ENCODE measurements at regions not wholly inside any gene's neighbourhood (a gene's known extent, or its start where the extent isn't known, plus 50 kb on each side); places are given as distances from the start of the nearest gene placed in this dataset.
A peak's percentile ranks its signal among the peaks of the same experiment; 100 is the strongest.

GRCh38 chr5:36417668-36418067 lies 116.0 kb upstream of the RANBP3L start:
- Histone ChIP-seq H2AFZ (0 out of 2 replicates have a peak overlapping the region, but pooled peaks have one; percentile 34), H3K9me3 (ENCODE audit: insufficient read depth, low read depth) (no peaks in the 10 kb centered on the region), H3K36me3 (ENCODE audit: low read depth) (no peaks in the 10 kb centered on the region), H3F3A (ENCODE audit: insufficient read depth, low read depth) (peaks cover 33% of the 10 kb centered on the region), H3K79me2 (ENCODE audit: low read depth) (no peaks in the 10 kb centered on the region), H3K4me3 (peak overlapping the region; percentile 41; the same call in 1 of the 2 replicates), H3K4me1 (replicated peaks; ENCODE audit: insufficient read depth) (peaks cover 57% of the 10 kb centered on the region), H4K20me1 (ENCODE audit: insufficient read depth) (no peaks in the 10 kb centered on the region), H3K4me2 (peak overlapping the region; percentile 71), H3K27ac (peak overlapping the region; percentile 96), H3K9me2 (ENCODE audit: insufficient read depth) (no peaks in the 10 kb centered on the region), H3K27me3 (ENCODE audit: insufficient read depth, low read depth) (no peaks in the 10 kb centered on the region)
- ChIA-PET CTCF (interaction anchor here (1.0 kb wide), 1 partner anchor 339 kb away, joined by 3 read pairs; no protein-coding TSS in a partner anchor), POLR2A (ENCODE audit: unreplicated experiment) (no interaction called here)
- no TSS peak for BruUV-seq (replicated peaks)
- intact Hi-C loops (cut with micrococcal nuclease; ENCODE audit: unreplicated experiment): no loop called here
- DNase-seq: peak in 1 of 2 experiments; percentile 94
- TF ChIP-seq, protein P1, sequence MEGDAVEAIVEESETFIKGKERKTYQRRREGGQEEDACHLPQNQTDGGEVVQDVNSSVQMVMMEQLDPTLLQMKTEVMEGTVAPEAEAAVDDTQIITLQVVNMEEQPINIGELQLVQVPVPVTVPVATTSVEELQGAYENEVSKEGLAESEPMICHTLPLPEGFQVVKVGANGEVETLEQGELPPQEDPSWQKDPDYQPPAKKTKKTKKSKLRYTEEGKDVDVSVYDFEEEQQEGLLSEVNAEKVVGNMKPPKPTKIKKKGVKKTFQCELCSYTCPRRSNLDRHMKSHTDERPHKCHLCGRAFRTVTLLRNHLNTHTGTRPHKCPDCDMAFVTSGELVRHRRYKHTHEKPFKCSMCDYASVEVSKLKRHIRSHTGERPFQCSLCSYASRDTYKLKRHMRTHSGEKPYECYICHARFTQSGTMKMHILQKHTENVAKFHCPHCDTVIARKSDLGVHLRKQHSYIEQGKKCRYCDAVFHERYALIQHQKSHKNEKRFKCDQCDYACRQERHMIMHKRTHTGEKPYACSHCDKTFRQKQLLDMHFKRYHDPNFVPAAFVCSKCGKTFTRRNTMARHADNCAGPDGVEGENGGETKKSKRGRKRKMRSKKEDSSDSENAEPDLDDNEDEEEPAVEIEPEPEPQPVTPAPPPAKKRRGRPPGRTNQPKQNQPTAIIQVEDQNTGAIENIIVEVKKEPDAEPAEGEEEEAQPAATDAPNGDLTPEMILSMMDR (conservative IDR thresholded peaks at IDR 0.05): peak; percentile 20; the same call in 1 of the 2 replicates
- no peak for TF ChIP-seq EZH2 (IDR thresholded peaks at IDR 0.05; ENCODE audit: low read depth)

DNA sequence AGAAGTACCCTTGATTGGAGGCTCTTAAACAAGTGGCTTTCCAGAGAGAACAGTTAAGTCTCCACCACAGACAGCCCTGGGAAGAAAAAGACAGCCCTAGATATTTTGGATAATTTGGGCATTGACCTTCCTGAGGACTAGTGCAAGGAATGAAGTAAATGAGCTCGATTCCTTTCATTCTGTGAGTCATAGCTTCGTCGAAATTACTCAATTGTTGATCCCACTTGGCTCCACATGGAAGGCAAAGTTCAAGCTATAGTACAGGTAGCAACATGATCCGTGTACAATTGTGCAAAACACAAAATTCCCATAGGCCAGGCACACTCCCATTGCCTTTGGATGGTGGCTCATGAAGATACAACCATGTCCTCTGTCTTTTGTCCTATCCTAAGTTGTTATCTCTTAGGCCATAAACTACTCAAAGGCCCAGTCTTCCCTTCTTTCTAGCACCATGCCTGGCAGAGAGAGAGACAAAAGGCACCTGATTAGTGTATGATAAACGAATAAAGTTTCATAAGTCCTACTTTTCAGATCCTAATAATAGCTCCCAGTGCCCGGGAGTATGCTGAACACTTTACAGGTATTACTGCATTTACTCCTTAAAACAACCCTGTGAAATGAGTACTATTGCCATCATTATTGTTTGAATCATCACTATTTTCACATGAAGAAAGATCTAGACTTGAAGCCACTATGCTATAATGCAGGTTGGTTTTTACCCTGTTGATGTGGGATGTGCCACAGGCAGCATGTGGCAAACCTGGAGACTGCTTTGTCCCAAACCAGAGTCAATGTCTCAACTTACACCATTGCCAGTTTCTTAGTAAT lies 116.7 kb upstream of the RANBP3L start:
- no peaks in the 10 kb centered on the region for H3K9me3 ChIP-seq (ENCODE audit: insufficient read depth, low read depth)
- H3K79me2 ChIP-seq (ENCODE audit: low read depth): no peaks in the 10 kb centered on the region
- POLR2A ChIA-PET (ENCODE audit: unreplicated experiment): no interaction called here
- peaks cover 37% of the 10 kb centered on the region for H3F3A ChIP-seq (ENCODE audit: insufficient read depth, low read depth)
- DNase-seq: peak in 1 of 2 experiments; percentile 95
- no TSS peak for BruUV-seq (replicated peaks)
- H3K4me2 ChIP-seq: peak overlapping the region; percentile 71
- no peaks in the 10 kb centered on the region for H4K20me1 ChIP-seq (ENCODE audit: insufficient read depth)
- TF ChIP-seq, protein P1 (conservative IDR thresholded peaks at IDR 0.05): no peak; the same call in 1 of the 2 replicates
- TF ChIP-seq EZH2 (IDR thresholded peaks at IDR 0.05; ENCODE audit: low read depth): no peak
- H3K36me3 ChIP-seq (ENCODE audit: low read depth): no peaks in the 10 kb centered on the region
- peak overlapping the region; percentile 34; the same call in 1 of the 2 replicates for H2AFZ ChIP-seq
- peaks cover 63% of the 10 kb centered on the region for H3K4me1 ChIP-seq (replicated peaks; ENCODE audit: insufficient read depth)
- H3K27me3 ChIP-seq (ENCODE audit: insufficient read depth, low read depth): no peaks in the 10 kb centered on the region
- CTCF ChIA-PET: interaction anchor here (1.0 kb wide), 1 partner anchor 339 kb away, joined by 3 read pairs; no protein-coding TSS in a partner anchor
- H3K9me2 ChIP-seq (ENCODE audit: insufficient read depth): no peaks in the 10 kb centered on the region
- H3K27ac ChIP-seq: peak overlapping the region; percentile 96
- intact Hi-C loops (cut with micrococcal nuclease; ENCODE audit: unreplicated experiment): no loop called here
- peak overlapping the region; percentile 41; the same call in 1 of the 2 replicates for H3K4me3 ChIP-seq

DNA sequence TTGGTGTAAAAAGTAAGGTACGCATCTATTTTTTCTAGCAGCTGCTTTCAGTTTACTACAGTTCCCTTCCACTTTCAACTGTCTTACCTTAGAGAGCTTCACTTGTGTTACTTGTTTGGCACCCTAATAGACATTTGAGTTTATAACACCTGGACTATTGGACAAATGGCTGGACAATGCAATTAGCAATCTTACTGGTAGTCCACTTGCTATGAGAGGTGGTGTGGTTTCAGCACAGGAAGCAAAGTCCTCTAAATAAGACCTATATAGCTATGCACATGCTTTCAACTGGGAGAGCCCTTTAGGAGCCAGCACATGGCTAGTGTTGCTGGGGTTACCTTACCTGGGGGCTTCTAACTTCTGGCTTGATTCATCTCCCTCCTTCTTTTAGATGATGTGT lies 119.6 kb upstream of the RANBP3L start:
- POLR2A ChIA-PET (ENCODE audit: unreplicated experiment): no interaction called here
- no peak for DNase-seq
- CTCF ChIA-PET: interaction anchor here (0.6 kb wide), 1 partner anchor 191 kb away, joined by 3 read pairs; no protein-coding TSS in a partner anchor
- intact Hi-C loops (cut with micrococcal nuclease; ENCODE audit: unreplicated experiment): no loop called here
- BruUV-seq (replicated peaks): no TSS peak
- no peak overlapping the region for H3K27ac ChIP-seq
- no peaks in the 10 kb centered on the region for H3K9me2 ChIP-seq (ENCODE audit: insufficient read depth)
- H3F3A ChIP-seq (ENCODE audit: insufficient read depth, low read depth): peaks cover 50% of the 10 kb centered on the region
- peaks cover 65% of the 10 kb centered on the region for H3K4me1 ChIP-seq (replicated peaks; ENCODE audit: insufficient read depth)
- no peak overlapping the region for H2AFZ ChIP-seq
- H3K27me3 ChIP-seq (ENCODE audit: insufficient read depth, low read depth): no peaks in the 10 kb centered on the region
- H4K20me1 ChIP-seq (ENCODE audit: insufficient read depth): no peaks in the 10 kb centered on the region
- TF ChIP-seq EZH2 (IDR thresholded peaks at IDR 0.05; ENCODE audit: low read depth): no peak
- TF ChIP-seq, protein P1 (conservative IDR thresholded peaks at IDR 0.05): no peak
- no peaks in the 10 kb centered on the region for H3K79me2 ChIP-seq (ENCODE audit: low read depth)
- no peaks in the 10 kb centered on the region for H3K9me3 ChIP-seq (ENCODE audit: insufficient read depth, low read depth)
- no peak overlapping the region for H3K4me3 ChIP-seq
- H3K4me2 ChIP-seq: no peak overlapping the region
- no peaks in the 10 kb centered on the region for H3K36me3 ChIP-seq (ENCODE audit: low read depth)
